DOHH2 (cell line): ENCODE measurements at regions not wholly inside any gene's neighbourhood (a gene's known extent, or its start where the extent isn't known, plus 50 kb on each side); places are given as distances from the start of the nearest gene placed in this dataset.

Experiments
- EZH2phosphoT487 ChIP-seq: fragments of 200-600 bp; sonication (generic); IDR thresholded peaks from 2 replicates; pipeline ENCODE4 v1.6.1; 2017; ENCODE audit warnings: borderline replicate concordance, mild to moderate bottlenecking, antibody characterized with exemption, low read length, moderate library complexity, mixed read lengths
- TF ChIP-seq, protein P1 (sequence below): fragments of 200-600 bp; sonication (generic); IDR thresholded peaks from one replicate; pipeline ENCODE4 v1.5.1; 2014; ENCODE audit warnings: antibody characterized with exemption, mild to moderate bottlenecking, low read depth, low read length; ENCODE audit not compliant: poor library complexity, severe bottlenecking

DNA sequence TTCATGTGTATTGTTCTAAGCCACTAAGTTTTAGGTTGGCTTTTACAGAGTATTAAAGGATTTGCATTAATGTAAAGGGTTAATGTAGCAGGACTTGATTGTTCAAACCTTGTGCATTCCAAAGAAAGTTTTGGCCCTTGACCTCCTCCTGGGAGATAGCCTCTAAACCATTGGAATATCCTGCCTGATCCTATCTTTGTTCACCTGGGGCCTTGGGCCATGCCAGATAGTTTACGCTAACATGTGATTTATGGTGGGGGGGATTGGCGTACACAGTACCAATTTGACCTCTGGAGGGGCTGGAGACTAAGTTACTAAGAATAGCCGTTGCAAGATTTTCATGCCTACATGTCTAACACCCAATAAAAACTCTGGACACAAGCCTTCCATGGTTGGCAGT, 1002.7 kb upstream of the PABPC4L start:
- TF ChIP-seq, protein P1, sequence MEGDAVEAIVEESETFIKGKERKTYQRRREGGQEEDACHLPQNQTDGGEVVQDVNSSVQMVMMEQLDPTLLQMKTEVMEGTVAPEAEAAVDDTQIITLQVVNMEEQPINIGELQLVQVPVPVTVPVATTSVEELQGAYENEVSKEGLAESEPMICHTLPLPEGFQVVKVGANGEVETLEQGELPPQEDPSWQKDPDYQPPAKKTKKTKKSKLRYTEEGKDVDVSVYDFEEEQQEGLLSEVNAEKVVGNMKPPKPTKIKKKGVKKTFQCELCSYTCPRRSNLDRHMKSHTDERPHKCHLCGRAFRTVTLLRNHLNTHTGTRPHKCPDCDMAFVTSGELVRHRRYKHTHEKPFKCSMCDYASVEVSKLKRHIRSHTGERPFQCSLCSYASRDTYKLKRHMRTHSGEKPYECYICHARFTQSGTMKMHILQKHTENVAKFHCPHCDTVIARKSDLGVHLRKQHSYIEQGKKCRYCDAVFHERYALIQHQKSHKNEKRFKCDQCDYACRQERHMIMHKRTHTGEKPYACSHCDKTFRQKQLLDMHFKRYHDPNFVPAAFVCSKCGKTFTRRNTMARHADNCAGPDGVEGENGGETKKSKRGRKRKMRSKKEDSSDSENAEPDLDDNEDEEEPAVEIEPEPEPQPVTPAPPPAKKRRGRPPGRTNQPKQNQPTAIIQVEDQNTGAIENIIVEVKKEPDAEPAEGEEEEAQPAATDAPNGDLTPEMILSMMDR: no peak
- no peak for TF ChIP-seq EZH2phosphoT487
